ENCODE measurements at regions not wholly inside any gene's neighbourhood (a gene's known extent, or its start where the extent isn't known, plus 50 kb on each side); places are given as distances from the start of the nearest gene placed in this dataset.
A peak's percentile ranks its signal among the peaks of the same experiment; 100 is the strongest.

DNA sequence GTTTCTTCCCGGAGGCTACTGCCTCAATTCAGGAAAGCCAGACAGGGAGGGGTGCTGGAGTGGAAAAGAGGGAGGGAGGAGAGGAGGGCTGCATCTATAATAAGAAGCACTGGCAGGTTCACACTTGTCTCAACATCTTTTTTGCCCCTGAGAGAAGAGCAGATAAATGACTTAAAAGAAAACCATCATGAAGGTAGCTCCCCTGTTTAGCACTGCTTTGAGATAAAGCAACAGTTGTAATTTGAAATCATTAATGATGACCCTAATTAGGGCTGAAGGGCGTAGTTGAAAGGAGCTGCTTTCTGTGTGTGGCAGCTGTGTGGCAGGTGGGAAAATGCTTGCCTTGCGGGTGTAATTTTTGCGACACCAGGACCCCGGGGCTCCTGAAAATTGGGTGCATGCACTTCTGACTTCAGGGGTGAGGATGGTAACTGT, 222.8 kb upstream of the IL12A start:
- TF ChIP-seq, protein P1, sequence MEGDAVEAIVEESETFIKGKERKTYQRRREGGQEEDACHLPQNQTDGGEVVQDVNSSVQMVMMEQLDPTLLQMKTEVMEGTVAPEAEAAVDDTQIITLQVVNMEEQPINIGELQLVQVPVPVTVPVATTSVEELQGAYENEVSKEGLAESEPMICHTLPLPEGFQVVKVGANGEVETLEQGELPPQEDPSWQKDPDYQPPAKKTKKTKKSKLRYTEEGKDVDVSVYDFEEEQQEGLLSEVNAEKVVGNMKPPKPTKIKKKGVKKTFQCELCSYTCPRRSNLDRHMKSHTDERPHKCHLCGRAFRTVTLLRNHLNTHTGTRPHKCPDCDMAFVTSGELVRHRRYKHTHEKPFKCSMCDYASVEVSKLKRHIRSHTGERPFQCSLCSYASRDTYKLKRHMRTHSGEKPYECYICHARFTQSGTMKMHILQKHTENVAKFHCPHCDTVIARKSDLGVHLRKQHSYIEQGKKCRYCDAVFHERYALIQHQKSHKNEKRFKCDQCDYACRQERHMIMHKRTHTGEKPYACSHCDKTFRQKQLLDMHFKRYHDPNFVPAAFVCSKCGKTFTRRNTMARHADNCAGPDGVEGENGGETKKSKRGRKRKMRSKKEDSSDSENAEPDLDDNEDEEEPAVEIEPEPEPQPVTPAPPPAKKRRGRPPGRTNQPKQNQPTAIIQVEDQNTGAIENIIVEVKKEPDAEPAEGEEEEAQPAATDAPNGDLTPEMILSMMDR (IDR thresholded peaks at IDR 0.05; ENCODE audit: borderline replicate concordance, insufficient read depth, low read depth, low read length) = no peak
- H3K4me3 ChIP-seq (ENCODE audit: low read depth, low read length) = no peak overlapping the region

DNA sequence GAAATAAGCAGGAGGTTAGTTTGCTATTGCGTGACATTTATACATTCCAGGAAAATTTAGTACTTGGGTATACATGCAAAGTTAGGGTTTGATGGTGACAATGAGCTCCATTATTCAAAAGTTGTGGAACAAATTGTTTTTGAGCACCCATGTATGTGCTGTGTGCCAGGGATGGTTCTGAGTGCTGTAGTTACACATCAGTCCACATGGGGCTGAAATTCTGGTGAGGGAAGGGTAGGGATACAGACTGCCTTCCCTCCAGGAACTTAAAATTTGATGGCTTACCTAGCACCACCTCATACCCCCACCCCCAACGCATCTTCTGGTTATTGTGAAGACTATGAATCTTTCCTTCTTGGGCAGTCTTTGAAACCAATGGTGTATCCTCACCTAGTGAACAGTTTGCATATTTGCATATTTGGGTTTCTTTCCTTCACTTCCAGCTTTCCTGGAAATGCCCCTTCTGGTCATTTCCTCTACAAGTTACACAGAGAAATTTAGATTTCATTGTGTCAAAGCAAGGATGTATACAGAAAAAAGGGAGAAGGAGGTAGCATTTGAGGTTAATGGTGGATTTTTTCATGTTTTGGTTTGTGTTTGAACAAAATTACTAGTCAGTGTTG, 222.0 kb upstream of the IL12A start:
- TF ChIP-seq, protein P1 (IDR thresholded peaks at IDR 0.05; ENCODE audit: borderline replicate concordance, insufficient read depth, low read depth, low read length) = peak; percentile 34; the same call in 1 of the 2 replicates
- no peak overlapping the region for H3K4me3 ChIP-seq (ENCODE audit: low read depth, low read length)

DNA sequence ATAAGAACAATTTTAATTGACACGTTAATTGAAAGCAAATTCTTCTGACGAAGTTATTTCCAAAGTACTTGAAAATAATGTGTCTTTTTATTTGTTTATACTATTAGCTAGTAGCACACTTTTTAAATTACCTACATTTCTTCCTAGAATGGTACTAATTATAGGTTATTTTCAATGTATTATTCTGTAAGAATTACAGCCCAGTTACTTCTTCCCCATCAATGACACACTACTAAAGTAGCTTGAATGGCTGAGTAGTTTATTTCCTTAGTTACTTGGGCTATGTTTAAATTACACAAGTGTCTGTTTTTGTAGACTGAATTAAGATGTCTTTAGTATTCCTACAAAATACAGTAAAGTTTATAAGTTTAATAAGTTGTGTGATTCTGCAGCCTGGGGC, 217.6 kb upstream of the IL12A start:
- TF ChIP-seq, protein P1 (IDR thresholded peaks at IDR 0.05; ENCODE audit: borderline replicate concordance, insufficient read depth, low read depth, low read length) = no peak
- H3K4me3 ChIP-seq (ENCODE audit: low read depth, low read length) = no peak overlapping the region

DNA sequence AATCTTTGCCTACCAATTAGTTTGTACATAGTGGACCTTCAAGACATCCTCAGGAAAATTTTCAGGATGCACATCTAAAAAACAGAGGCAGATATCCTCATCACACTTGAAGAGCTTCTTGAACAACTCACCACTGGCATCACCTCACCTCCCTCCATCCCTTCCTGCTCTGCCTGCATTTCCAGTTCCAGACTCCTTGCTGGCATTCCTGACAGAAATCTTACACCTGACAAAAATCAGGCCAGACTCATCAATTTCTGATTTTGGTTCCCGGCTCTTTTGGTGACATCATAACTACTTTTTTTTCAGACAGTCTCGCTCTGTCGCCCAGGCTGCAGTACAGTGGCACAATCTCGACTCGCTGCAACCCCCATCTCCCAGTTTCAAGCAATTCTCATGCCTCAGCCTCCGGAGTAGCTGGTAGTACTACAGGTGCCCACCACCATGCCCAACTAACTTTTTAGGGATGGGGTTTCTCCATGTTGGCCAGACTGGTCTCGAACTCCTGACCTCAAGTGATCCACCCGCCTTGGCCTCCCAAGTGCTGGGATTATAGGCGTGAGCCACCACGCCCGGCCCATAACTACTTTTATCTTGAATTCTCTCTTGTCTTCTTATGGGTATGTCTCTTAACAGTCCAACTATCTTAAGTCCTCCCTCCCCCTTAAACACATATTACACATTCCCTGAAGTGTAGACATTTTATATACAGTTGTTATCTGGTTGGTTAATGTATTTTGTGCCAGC, 216.6 kb upstream of the IL12A start:
- TF ChIP-seq, protein P1 (IDR thresholded peaks at IDR 0.05; ENCODE audit: borderline replicate concordance, insufficient read depth, low read depth, low read length) = no peak
- no peak overlapping the region for H3K4me3 ChIP-seq (ENCODE audit: low read depth, low read length)

DNA sequence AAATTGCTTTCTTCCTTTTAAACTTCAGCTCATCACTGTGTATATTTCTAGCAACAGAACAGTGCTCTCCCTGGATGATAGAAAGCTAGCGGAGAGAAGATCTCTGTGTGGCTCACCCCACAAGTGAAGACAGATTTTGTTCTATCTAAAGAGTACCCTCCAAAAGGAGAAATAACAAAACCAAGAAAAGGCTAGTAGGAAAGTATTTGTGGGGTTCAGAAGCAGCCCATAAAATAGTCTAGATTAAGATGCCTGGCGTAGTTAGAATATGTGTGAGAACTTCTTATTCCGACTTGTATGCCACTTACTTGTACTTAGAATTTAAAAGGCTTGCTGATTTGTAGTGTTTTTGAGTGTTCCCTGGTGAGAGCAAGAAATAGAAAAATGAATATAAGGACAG, 214.9 kb upstream of the IL12A start:
- no peak overlapping the region for H3K4me3 ChIP-seq (ENCODE audit: low read depth, low read length)
- TF ChIP-seq, protein P1 (IDR thresholded peaks at IDR 0.05; ENCODE audit: borderline replicate concordance, insufficient read depth, low read depth, low read length) = no peak

DNA sequence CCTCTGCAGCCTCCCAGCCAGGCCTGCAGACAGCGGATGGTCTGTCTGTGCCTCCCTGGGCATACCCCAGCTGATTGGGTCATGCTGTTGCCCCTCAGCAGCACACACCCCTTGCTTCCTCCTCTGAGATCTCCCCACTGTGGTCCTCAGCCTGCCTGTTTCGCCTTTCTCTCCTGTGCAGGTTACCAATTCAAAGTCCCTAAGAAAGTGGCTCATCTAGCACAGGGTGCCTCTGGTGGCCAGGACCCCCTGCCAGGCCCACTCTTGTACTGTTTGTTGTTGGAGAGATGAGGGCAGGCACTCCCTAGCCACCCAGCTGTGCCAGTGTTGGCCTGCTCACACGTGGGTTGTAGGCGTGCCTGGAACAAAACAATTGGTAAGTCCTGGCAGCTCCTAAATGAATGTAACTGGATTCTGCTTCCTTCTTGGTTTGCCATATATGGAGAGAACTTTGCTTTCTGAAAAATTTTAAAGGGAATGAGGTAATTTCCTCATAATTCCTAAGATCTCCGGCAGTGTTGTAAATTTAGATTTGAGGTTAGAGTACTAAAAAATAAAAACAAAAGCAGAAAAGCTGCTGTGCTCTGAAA, 213.2 kb upstream of the IL12A start:
- H3K4me3 ChIP-seq (ENCODE audit: low read depth, low read length) = no peak overlapping the region
- TF ChIP-seq, protein P1 (IDR thresholded peaks at IDR 0.05; ENCODE audit: borderline replicate concordance, insufficient read depth, low read depth, low read length) = no peak
